ENCODE measurements at regions not wholly inside any gene's neighbourhood (a gene's known extent, or its start where the extent isn't known, plus 50 kb on each side); places are given as distances from the start of the nearest gene placed in this dataset.

GRCh38 chr3:23754215-23754614 is 51.5 kb upstream of the UBE2E1 start:
- Histone ChIP-seq H3K4me3 (replicated peaks in 1 of 3; ENCODE audit: insufficient read depth in 1 of 3, low read depth in 1 of 3, low read length in 3 of 3) (no peak overlapping the region), H3K4me2 (ENCODE audit: insufficient read depth, low read length) (no peak overlapping the region), H3K4me1 (ENCODE audit: control insufficient read depth, extremely low read depth, insufficient read depth, low read length) (peaks cover 13% of the 10 kb centered on the region), H4K20me1 (replicated peaks; ENCODE audit: control insufficient read depth, extremely low read depth, insufficient read depth, low read length) (no peaks in the 10 kb centered on the region), H2AFZ (ENCODE audit: low read depth, low read length) (no peak overlapping the region), H3K79me2 (ENCODE audit: control insufficient read depth, insufficient read depth, low read length) (no peaks in the 10 kb centered on the region), H3K9me1 (replicated peaks; ENCODE audit: control insufficient read depth, extremely low read depth, insufficient read depth, low read length) (no peaks in the 10 kb centered on the region), H3K27me3 (ENCODE audit: control insufficient read depth in 2 of 2, insufficient read depth in 2 of 2, low read length in 2 of 2) (no peaks in the 10 kb centered on the region), H3K9me3 (replicated peaks; ENCODE audit: control insufficient read depth, insufficient read depth, low read length) (no peaks in the 10 kb centered on the region), H3K27ac (ENCODE audit: insufficient read depth, low read depth, low read length) (no peak overlapping the region), H3K36me3 (ENCODE audit: control insufficient read depth in 2 of 2, extremely low read depth in 1 of 2, insufficient read depth in 2 of 2, low read length in 2 of 2) (no peaks in the 10 kb centered on the region), H3K9ac (replicated peaks; ENCODE audit: extremely low read depth, insufficient read depth, low read length) (no peak overlapping the region)
- dilution Hi-C loops (cut with MboI; ENCODE audit: extremely low pct_ligation_motif_present, low sequenced_read_pairs), result no loop called here
- no TSS peak for BruUV-seq (replicated peaks)
- ChIA-PET POLR2A (no interaction called here), CTCF (no interaction called here)
- FAIRE-seq (no peak), DNase-seq (ENCODE audit: low read depth, low spot score) (no peak)
- intact Hi-C loops (cut with micrococcal nuclease), result no loop called here
- TF ChIP-seq CTCF (IDR thresholded peaks at IDR 0.05; ENCODE audit: extremely low read depth in 1 of 2, insufficient read depth in 1 of 2, low read depth in 1 of 2, low read length in 2 of 2), result no peak
- no peak for TF ChIP-seq POLR2A (IDR thresholded peaks at IDR 0.05; ENCODE audit: low read depth, low read length)
- TF ChIP-seq FOS (IDR thresholded peaks at IDR 0.05; ENCODE audit: borderline replicate concordance, insufficient read depth, low read length), result no peak
- no peak for TF ChIP-seq JUN (IDR thresholded peaks at IDR 0.05; ENCODE audit: borderline replicate concordance, insufficient read depth, insufficient read length, low read depth)
- TF ChIP-seq MYC (IDR thresholded peaks at IDR 0.05; ENCODE audit: low read depth, low read length), result no peak
- no peak for TF ChIP-seq GATA2 (IDR thresholded peaks at IDR 0.05; ENCODE audit: insufficient read depth, insufficient read length, low read depth, low read length)
- no peak for TF ChIP-seq MAX (IDR thresholded peaks at IDR 0.05; ENCODE audit: insufficient read depth, insufficient read length)
- TF ChIP-seq POLR2AphosphoS5 (IDR thresholded peaks at IDR 0.05; ENCODE audit: insufficient read depth, low read depth, low read length), result no peak
- no peak for TF ChIP-seq EZH2 (IDR thresholded peaks at IDR 0.05; ENCODE audit: borderline replicate concordance, low read depth, low read length, severe bottlenecking)

Data from endothelial cell of umbilical vein (primary cell).